GM21447 (cell line): ENCODE measurements at regions not wholly inside any gene's neighbourhood (a gene's known extent, or its start where the extent isn't known, plus 50 kb on each side); places are given as distances from the start of the nearest gene placed in this dataset.
"Not testable (repeated sequence)": the region's sequence is repeated elsewhere in the genome, so short reads cannot be mapped to it uniquely, and the experiment has no call there.

Source experiments
- ATAC-seq: cut with Tn5 transposase; IDR thresholded peaks from one replicate; pipeline ENCODE4 v1.9.1; 2021; ENCODE audit not compliant: unreplicated experiment

DNA sequence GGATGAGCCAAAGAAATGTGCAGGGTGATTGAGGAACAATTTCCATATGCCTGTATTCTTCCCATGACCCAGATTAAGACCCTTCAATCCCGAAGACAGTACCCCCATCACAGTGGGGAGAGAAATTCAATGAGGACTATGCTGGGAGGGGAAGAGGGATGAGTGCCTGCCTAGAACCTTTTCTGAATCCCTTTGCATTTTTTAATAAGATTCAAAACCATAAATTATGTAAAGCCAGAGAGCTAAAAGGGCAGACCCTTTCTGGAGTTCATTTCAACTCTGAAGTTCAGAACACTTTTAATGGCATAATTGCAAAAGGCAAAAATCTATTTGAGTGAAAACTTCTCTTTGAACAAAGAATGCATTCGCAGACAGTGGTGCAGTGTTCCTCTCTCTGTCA lies 529.5 kb downstream of the NTRK3 start:
- ATAC-seq, result no peak

DNA sequence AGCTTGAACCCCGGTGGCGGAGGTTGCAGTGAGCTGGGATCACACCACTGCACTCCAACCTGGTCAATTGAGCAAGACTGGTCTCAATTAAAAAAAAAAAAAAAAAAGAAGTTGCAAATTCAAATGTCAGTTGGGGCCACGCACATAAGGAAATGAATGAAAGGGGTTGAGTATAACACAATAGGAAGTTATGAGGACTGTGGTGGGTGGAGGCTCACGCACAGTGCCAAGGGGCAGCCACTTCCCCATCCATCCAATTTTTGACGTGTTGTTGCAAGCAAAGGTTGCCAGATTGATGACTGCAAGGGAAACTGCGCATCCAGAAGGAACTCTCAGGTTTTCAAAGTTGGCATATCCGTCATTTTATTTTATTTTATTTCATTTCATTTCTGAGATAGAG lies 532.2 kb downstream of the NTRK3 start:
- no peak for ATAC-seq

DNA sequence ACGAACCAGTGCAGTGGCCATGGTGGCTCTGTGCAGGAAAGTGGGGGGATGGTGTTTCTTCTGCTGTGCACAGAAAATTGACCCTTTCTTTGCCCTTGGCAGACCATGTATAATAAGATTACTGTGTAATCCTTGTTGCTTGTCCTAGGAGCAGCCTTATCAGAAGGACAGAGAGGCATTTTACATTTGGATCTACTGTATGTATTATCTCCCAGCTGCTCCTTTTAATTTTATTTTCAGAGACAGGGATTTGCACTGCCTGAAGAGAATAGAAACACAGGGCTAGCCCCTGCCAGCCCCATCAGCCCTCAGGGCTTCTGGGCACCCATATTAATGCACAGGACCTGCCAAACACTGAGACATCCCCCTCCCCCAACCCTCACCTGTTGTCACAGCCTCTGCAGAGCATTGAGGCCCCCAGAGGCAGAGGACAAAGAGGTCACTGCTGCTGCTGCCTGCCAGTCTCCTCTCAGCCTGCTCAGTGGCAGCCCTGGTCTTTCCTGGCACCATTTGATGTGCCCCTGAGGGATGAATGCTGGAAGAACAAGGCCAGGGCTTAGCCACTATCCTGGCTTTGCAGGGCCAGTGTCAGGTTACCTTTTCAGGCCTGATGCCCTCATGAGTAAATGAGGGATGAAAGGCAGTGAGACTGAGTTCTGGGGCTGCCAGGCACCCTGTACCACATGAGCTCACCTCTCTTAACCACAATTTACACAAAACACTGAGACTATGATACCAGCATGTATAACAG lies 533.4 kb downstream of the NTRK3 start:
- no peak for ATAC-seq

DNA sequence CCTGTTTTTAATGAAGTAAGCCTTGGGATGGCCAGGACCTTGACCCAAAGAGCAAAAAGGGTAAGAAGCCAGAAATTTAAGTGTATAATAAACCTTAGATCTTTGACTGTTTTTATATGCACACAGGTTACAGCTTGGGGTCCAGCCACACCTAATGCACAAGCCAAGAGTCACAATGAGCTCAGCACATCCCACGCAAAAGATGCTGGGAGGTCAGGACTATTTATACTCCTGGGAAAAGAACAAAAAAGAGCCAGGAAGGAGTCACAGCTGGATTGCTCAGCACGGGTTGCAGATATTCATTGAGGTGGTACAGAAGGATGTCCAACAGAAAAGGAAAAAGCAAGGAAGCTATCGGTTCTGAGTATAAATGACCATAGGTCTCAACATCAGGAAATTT lies 536.3 kb downstream of the NTRK3 start:
- no peak for ATAC-seq

DNA sequence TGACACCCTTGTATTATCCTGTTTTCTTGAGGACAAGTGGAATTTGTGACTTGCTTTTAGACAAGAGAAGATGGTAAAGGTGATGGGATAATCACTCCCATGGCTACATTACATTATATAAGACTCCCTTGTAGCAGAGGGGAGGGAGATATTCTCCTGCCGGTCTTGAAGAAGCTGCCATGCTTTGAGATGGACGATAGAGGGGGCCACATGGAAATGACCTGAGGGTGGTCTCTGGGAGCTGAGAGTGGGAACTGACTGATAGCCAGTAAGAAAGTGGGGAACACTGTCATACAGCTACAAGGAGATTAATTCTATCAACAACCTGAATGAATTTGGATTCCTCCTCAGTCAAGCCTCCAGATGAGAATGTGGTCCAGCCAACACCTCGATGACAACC lies 540.1 kb downstream of the NTRK3 start:
- ATAC-seq, result no peak

DNA sequence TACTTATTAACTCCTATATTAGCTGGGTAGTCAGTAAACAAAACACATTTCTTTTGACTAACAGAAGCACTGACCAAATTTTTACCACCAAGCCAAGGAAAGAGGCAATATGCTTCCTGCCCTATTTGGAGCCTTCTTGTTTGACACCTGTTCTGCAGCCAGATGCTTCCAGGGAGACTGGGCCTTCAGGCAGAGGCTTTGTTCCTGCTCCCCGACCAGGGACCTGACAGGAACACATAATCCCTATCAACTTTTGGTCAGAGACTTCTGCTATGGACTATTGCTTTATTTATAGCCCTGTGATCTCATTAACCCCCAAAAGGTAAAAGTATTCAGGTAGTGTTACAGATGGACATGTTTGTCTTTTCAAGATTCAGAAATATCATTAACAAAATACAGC lies 541.3 kb downstream of the NTRK3 start:
- ATAC-seq, result no peak

DNA sequence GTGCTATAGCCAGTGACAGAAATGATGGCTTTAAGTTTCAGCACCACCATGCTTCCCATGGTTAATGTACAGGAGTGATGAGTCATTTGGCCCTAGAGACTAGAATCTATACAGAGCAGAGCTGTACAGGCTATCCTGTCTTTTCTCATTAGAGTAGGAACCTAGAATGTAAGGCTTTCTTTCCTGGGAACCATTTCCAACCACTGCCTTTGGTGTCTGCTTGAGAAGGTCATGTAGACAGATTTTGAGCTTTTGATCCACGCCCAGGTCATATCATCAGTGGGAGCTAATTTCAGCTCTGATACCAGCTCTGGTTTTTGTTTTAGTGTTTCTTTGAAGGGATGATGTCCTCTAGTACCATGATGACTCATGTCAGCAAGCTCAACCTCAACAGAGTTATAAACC lies 543.1 kb downstream of the NTRK3 start:
- no peak for ATAC-seq

DNA sequence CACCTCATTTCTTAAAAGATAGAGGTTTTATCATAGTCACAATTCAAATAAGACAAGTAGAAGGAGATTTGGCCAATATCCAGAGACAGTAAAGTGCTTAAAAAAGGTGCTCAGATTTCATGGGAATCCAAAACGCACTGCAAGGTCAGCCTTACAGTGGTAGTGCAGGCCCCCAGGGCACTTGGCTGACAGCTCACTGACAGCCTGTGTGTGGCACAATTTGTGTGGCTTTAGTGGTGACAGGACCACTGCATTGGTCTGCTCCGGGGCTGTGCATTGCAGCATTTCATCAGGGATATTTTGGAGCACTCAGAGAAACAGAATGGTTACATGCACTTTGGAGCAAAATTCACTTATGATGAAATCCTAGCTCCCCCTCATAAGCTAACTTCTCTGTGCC lies 544.3 kb downstream of the NTRK3 start:
- no peak for ATAC-seq

DNA sequence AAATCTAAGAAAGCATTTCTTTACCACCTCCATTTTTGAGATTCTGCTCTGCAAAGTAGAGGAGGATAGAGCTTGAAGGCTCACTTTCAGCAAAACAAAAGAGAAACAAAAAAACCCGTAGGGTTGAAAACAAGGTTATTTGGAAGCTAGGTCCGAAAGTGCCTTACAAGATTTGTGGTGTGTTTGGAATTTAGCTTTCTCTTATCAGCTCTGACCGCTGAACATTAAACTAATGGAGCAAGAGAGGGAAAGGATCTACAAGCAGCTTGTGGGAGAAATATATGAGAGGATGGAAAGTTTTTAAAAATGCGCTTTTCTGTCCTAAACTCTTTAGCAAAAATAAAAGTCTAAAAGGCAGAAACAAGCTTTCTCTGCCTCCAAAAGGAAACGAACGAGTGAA lies 545.5 kb downstream of the NTRK3 start:
- ATAC-seq, result no peak

DNA sequence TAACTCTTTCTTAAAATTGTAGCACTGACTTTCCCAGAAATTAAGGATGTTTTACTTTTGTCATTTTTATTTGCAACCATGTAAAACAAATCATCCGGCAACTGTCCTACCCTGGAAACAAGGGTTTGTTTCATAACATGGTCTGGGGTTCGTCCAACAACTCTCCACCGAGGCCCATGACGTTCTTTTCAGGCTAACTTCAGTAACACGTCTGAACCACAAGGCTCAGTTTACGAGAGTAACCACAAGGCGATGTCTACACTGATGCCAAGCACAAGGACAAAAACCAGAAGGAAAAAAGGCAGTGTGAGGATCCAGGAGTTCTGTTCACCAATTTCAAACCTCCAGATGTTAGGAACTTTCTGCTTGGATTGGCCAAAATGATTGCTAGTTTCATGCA lies 546.1 kb downstream of the NTRK3 start:
- ATAC-seq, result no peak

DNA sequence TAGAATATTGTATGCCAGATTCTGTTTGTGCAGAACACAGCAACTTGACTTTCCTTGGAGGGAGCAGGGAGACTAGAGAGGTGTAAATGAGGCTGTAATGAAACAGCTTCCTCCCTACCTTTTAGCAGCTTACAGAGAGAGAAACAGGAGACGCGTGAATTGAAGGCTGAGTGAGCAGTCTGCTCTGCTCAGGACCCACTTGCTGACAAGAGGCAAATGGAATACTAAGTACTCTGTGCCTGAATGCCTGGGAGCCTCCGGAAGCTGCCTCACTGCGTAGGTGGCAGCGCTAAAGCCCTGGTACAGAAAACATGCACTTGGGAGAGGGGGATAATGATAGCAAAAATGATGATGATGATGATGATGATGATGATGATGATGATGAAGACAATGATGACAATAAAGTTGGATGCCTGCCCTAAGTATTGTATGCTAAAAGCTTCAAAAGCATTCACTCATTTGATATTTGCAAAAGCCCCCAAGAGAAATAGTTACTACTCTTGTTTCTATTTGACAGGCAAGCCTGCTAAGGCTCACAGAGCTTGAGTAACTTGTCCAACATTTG lies 548.9 kb downstream of the NTRK3 start:
- no peak for ATAC-seq

DNA sequence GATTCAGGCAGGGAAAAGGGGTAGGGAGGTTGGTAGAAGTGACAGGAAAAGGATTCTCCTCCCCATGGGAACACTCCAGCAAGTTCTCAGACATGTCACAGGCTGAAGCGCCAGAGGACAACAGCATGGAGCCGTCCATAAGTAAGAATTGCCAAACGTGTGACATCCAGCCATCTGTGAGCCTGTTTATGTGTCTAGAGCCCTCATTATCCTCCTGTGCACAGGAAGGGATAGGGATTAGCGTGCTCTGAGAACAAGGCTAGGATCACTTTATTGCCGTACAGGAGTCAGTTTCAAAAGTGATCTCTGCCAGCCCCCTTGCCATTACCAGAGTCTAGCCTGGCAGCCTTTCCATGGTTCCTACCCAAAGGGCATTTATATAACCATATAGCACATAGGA lies 549.5 kb downstream of the NTRK3 start:
- no peak for ATAC-seq

DNA sequence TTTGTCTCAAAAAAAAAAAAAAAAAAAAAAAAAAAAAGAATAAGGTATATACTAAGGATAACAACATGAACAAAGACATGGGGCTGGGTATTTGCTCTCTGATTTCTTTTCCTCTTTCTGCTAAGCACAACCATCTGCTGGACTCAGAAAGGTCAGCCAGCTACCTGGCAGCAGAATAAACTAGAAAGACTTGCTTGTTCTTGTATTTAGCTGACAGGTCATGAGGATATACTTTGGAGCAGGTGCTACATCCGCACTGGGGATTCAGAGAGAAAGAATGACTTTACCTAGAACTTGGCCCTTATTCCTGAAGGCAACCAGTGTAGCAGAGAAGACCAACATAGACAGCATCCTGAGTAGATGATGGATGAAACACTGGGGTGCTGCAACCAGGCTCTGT lies 550.5 kb downstream of the NTRK3 start:
- no peak for ATAC-seq

DNA sequence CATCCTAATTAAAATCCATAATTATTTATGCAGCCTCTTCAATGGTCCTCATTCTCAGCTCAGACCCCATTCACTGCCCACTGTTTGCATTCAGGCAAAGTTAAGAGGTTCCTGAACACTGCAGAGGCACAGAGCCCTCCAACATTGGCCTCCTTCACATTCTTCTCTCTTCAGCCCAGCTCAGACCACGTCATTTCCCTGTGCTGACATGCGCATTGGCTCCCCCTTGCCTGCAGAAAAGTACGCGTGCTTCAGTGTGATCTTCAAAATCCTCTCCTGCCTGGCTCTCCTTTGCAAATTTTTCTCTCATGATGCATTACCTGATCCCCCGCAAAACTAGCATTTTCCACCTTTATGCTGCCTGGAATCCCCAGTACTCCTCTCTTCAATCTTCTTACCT lies 552.3 kb downstream of the NTRK3 start:
- no peak for ATAC-seq

DNA sequence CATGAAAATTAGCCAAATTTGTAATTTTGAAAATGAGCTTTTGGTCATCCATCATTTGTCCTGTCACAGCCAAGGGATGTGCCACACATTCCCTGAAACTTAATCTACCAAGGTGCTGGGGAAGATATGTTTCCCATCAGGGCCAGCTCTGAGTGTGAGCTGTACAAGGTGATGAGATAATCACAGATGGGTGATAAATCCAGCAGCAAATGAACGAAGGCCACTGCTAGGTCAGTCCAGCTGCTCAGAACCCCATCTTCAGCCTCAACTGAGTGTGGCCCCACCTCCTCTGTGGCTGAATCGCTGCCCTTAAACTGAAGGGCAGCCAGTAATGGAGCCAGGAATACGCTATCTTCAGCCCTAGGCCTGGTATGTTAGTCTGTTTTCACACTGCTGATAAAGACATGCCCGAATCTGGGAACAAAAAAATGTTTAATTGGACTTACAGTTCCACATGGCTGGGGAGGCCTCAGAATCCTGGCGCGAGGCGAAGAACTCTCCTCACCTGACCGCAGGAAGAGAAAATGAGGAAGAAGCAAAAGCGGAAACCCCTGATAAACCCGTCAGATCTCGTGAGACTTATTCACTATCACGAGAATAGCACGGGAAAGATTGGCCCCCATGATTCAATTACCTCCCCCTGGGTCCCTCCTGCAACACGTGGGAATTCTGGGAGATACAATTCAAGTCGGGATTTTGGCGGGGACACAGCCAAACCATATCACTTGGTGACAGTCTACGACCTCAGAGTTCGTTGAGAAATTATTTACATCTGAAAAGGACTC lies 553.0 kb downstream of the NTRK3 start:
- ATAC-seq, result no peak

DNA sequence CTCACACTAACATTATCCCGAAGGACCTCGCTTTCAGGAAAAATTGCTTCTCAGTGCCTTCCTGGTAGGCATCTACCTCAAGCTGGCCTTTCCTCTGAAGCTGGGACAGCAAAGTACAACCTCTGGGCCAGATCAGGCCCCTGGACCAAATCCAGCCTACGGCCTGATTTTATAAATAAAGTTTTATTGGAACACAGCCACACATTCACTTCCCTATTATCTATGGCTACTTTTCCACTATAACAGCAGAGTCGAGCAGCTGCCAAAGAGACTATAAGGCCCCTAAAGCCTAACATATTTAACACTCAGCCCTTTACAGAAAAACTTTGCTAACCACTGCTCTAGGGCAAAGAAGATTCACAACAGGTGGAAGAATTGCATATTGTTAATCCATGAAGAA lies 554.3 kb downstream of the NTRK3 start:
- no peak for ATAC-seq

DNA sequence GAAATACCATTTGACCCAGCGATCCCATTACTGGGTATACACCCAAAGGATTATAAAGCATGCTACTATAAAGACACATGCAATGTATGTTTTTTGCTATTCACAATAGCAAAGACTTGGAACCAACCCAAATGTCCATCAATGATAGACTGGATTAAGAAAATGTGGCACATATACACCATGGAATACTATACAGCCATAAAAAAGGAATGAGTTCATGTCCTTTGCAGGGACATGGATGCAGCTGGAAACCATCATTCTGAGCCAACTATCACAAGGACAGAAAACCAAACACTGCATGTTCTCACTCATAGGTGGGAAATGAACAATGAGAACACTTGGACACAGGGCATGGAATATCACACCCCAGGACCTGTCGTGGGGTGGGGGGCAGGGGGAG lies 558.1 kb downstream of the NTRK3 start:
- ATAC-seq, result not testable (repeated sequence)

DNA sequence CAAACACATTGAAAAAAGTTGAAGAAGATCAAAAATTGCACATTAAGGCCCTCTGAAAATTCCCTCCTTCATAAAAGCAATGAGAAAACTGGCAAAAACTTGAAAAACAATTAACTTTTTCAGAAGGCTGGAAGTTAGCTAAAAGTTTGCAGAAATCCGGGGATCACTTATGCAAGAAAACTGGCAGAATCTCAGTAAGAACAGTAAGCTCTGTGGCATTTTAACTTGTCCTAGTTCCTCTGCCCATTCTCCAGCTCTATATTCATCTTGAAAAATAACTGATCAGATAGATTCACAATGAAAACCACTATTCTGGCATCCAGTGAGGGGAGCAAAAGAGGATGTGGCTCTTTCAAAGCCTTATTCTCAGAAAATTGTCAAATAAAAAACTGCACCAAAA lies 566.8 kb downstream of the NTRK3 start:
- no peak for ATAC-seq

DNA sequence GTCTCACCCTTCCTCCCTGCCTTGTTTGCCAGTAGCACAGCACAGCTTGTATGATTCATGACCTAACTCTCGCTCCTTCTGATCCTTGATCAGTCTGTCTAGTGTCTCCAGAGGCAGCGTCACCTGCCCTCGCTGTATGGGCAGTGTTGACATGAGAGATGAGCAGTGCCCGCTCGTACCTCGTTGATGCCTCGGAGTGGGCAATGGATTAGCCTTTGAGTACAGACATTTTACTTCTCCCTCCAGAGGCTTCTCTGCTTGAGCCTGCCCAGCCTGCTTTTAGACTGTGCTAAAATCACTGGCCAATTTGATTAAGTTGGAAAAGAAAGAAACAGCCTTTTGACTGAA lies 569.0 kb downstream of the NTRK3 start:
- no peak for ATAC-seq

DNA sequence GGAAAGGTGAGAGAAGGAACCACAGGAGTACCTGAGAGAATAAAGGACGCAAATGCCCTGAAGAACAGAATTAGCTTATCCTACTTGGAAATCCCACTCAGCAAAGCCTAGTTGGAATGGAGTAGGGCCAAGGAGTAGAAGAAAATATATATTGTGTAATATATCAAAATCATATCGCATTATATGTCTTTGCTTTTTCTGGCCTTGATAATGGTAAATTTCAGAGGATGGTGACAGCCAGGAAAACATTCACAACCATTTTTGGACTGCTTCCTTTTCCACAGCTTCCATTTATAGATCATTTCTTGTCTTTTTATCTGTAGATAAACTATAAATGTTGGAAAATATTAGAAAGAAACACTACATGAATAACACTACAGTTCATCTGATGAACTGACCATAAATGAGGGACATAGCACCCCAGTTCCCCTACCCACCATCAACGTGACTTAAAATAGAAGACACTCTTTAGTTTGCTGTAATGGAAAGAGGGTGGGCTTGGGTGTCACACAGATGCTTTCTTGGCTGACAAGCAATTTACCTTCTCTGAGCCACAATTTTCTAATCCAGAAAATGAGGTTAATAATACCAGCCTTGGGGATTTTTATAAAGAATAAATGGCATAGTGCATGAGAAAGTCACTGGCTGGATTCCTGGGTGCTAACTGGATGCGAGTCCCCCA lies 569.6 kb downstream of the NTRK3 start:
- ATAC-seq, result no peak

DNA sequence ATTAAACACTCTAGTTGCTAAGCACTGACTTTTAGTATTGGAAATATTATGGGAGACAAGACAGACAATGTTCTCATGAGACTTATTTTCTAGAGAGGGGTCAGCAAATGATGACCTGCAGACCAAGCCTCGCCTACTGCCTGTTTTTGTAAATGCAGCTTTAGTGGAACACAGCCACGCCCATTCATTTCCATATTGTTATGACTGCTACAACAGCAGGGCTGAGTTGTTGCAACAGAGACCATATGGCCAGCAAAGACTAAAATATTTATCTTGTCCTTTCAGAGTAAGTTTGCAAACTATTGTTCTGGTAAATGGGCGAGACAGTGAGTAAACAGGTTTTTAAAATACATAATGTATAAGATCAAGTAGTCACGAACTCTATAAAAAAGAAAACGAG lies 570.2 kb downstream of the NTRK3 start:
- no peak for ATAC-seq

DNA sequence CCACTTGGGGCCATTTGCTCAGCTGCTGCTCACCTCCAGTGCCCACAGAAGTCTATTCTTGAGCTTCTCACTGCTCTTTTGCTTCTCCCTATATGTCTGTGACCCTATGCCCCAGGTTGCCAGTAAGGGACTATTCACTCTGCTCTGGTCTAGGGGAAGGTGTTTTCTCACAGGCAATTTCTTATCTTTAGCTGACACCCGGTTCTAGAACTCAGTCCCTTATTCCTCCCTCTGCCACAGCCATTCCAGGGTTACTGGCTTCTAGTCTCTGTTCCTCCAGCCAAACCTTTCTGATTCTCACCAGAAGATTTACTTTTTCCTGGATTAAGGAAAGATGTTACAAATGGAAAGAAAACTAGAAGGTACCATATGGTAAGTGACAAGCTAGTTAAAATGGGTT lies 574.0 kb downstream of the NTRK3 start:
- no peak for ATAC-seq
